ENCODE measurements at regions not wholly inside any gene's neighbourhood (a gene's known extent, or its start where the extent isn't known, plus 50 kb on each side); places are given as distances from the start of the nearest gene placed in this dataset.
A peak's percentile ranks its signal among the peaks of the same experiment; 100 is the strongest.

DNA sequence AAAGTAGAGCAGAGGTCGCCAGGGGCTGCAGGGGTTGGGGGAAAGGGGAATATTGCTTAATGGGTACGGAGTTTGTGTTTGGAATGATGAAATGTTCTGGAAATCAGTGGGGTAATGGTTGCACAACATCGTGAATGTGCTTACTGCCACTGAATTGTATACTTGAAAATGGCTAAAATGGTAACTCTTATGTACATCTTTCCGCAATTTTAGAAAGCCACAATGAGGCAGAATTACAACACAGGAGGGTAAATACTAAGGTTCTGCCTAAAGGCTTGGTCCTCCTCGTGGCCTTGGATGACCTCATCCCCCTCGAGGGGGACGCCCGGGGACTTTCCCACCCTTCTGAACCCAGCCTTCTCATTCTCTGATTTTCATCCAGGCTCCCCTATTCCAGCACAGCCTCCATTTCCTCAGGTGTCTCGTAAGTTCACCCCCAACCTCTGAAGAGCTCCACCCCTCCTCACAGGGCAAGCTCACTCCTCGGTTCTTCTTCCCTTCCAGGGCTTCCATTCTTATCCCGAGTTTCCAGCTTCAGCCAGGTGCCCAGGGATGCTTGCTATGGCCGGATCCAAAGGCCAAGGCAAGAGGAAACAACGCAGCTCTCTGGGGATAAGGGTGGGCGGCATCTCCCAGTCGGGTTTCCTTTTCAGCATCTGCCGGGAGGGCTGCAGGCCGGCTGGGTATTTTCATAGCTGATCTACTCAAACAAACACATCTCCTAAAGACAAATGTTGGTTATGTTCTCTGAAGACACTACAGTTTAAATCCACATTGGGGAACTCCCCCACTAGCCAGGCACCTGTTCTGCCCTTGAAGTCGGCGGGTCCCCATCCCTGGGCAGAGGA is 71.3 kb upstream of the ACSL1 start (continued):
- TF ChIP-seq ZNF362 (CRISPR knock-in tag; IDR thresholded peaks at IDR 0.05; ENCODE audit: borderline replicate concordance) (no peak), NR1H2 (CRISPR knock-in tag; IDR thresholded peaks at IDR 0.05; ENCODE audit: borderline replicate concordance, low read depth) (no peak), SCMH1 (CRISPR knock-in tag; IDR thresholded peaks at IDR 0.05; ENCODE audit: borderline replicate concordance) (no peak), LCORL (IDR thresholded peaks at IDR 0.05) (no peak), LCORL (CRISPR knock-in tag; IDR thresholded peaks at IDR 0.05) (peak; percentile 70), ZNF407 (CRISPR knock-in tag; IDR thresholded peaks at IDR 0.05; ENCODE audit: not compliant biosample characterization) (no peak), ZNF761 (CRISPR knock-in tag; conservative IDR thresholded peaks at IDR 0.05) (no peak), ZNF563 (CRISPR knock-in tag; IDR thresholded peaks at IDR 0.05) (no peak), ZNF775 (CRISPR knock-in tag; IDR thresholded peaks at IDR 0.05; ENCODE audit: borderline replicate concordance) (no peak), TFAP4 (IDR thresholded peaks at IDR 0.05; ENCODE audit: borderline replicate concordance, low read depth) (no peak)
- TF ChIP-seq, protein P1, sequence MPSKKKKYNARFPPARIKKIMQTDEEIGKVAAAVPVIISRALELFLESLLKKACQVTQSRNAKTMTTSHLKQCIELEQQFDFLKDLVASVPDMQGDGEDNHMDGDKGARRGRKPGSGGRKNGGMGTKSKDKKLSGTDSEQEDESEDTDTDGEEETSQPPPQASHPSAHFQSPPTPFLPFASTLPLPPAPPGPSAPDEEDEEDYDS (CRISPR knock-in tag; IDR thresholded peaks at IDR 0.05): no peak

All from HepG2 (cell line).